D721Med (cell line): ENCODE measurements at regions not wholly inside any gene's neighbourhood (a gene's known extent, or its start where the extent isn't known, plus 50 kb on each side); places are given as distances from the start of the nearest gene placed in this dataset.

Source experiments
- DNase-seq: peaks from one replicate; pipeline ENCODE4 v3.0.0; 2011; ENCODE audit warnings: low spot score; ENCODE audit not compliant: insufficient read length
- FAIRE-seq: peaks from 2 replicates; lab custom pipeline; 2011; peaks lifted over from hg19 to GRCh38; lab: Jason Lieb, UNC
- CTCF ChIP-seq: IDR thresholded peaks from 2 replicates; pipeline ENCODE4 v1.5.1; 2012; ENCODE audit warnings: mild to moderate bottlenecking, control low read depth; ENCODE audit not compliant: insufficient read depth; ENCODE audit errors: missing control alignments

GRCh38 chr17:62187681-62188080, 122.6 kb upstream of the MED13 start:
- no peak for DNase-seq
- FAIRE-seq: no peak
- no peak for TF ChIP-seq CTCF

DNA sequence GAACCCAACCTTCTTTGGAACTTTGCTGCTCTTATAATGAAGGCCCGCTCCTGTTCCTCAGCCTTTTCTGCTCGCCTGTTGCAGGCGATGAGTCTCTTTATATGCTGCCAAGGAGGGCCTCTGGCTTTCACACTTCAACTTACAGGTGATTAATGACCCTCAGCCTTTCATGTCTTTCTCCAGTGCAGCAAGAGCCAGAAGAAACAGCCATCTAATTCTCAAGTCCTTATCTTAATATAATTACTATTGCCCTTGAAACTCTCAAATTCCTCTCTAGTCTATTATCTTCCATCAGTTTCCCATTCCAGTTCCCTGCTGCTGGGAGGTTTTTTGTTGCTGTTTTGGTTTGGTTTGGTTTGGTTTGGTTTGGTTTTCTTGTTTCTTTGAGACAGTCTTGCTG, 121.8 kb upstream of the MED13 start:
- FAIRE-seq (no peak), DNase-seq (no peak)
- no peak for TF ChIP-seq CTCF

GRCh38 chr17:62180772-62181171, 115.7 kb upstream of the MED13 start:
- no peak for DNase-seq
- TF ChIP-seq CTCF: no peak
- no peak for FAIRE-seq

- DNase-seq: no peak
- no peak for FAIRE-seq
These were observed 114.6 kb upstream of the MED13 start for GRCh38 chr17:62179525-62180161.

DNA sequence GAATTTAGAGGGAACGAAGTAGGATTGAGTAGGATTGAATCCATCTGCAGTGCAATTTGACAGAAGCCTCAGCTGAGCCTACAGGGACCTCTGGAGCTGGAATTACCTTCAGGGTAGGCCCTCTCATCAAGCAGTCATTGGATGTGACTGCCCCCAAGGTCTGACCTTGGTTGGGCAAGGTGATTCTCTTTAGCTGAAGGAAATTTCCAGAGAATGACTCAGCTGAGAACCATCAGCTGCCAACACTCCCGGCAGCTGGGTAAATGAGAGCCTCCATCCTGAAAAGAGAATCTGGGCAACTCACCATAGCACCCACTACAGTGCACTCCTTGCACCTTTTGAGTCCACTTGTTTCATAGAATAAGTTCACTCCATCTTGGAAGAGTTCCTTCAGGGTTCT, 113.5 kb upstream of the MED13 start:
- no peak for DNase-seq
- no peak for TF ChIP-seq CTCF
- no peak for FAIRE-seq

More at GRCh38 chr17:62179525-62180161, 114.6 kb upstream of the MED13 start:
- TF ChIP-seq CTCF: no peak

- FAIRE-seq (no peak), DNase-seq (no peak)
- no peak for TF ChIP-seq CTCF
These were observed 107.6 kb upstream of the MED13 start for GRCh38 chr17:62172492-62173291.

DNA sequence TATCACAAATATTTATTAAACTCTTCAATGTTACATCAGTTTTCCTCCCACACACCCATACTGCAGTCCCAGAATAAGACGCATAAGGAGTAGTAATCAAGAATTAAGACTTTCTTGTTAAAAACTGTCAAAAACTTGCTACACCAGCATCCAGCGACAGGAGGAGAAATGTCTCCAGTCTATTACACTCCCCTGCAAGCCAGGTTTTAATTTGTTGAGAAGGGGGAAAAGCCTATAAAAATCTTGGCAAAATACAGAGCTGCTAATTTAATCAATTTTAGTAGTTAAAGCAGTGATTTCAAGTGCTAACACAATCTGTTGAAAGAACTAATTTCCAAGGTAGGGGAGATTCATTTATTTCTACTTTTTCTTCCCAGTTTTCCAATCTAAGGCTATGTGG, 102.0 kb upstream of the MED13 start:
- no peak for TF ChIP-seq CTCF
- no peak for DNase-seq
- FAIRE-seq: no peak
